Prostate gland (tissue), 2 donors: ENCODE measurements at regions not wholly inside any gene's neighbourhood (a gene's known extent, or its start where the extent isn't known, plus 50 kb on each side); places are given as distances from the start of the nearest gene placed in this dataset.
A peak's percentile ranks its signal among the peaks of the same experiment; 100 is the strongest.
"Not testable (repeated sequence)": the region's sequence is repeated elsewhere in the genome, so short reads cannot be mapped to it uniquely, and the experiment has no call there.

Experiments
- POLR2A ChIP-seq: fragments of 450-650 bp; IDR thresholded peaks from one replicate; pipeline ENCODE4 v1.6.1; 2016; ENCODE audit warnings: antibody characterized with exemption, mild to moderate bottlenecking
- POLR2AphosphoS5 ChIP-seq: sonication (generic); formaldehyde crosslinking; IDR thresholded peaks from one replicate; pipeline ENCODE4 v1.6.1; 2017; ENCODE audit warnings: antibody characterized with exemption
- TF ChIP-seq, protein P1 (sequence below), 4 experiments: fragments of 200-600 bp in 2 of 4; fragments of 450-650 bp in 2 of 4; sonication (generic) in 2 of 4; IDR thresholded peaks; 1 replicate in 3 of 4; 2 replicates in 1 of 4; pipeline ENCODE4 v1.5.1; 2016 to 2019; ENCODE audit warnings: antibody characterized with exemption in 4 of 4, mild to moderate bottlenecking in 2 of 4, moderate library complexity in 2 of 4

DNA sequence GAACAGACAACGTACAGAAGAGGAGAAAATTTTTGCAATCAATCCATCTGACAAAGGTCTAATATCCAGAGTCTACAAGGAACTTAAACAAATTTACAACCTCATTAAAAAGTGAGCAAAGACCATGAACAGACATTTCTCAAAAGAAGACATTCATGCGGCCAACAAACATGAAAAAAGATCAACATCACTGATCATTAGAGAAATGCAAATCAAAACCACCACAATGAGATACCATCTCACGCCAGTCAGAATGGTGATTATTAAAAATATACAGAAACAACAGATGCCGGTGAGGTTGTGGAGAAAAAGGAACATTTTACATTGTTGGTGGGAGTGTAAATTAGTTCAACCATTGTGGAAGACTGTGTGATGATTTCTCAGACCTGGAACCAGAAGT is 149.0 kb upstream of the OLIG3 start:
- TF ChIP-seq, protein P1, sequence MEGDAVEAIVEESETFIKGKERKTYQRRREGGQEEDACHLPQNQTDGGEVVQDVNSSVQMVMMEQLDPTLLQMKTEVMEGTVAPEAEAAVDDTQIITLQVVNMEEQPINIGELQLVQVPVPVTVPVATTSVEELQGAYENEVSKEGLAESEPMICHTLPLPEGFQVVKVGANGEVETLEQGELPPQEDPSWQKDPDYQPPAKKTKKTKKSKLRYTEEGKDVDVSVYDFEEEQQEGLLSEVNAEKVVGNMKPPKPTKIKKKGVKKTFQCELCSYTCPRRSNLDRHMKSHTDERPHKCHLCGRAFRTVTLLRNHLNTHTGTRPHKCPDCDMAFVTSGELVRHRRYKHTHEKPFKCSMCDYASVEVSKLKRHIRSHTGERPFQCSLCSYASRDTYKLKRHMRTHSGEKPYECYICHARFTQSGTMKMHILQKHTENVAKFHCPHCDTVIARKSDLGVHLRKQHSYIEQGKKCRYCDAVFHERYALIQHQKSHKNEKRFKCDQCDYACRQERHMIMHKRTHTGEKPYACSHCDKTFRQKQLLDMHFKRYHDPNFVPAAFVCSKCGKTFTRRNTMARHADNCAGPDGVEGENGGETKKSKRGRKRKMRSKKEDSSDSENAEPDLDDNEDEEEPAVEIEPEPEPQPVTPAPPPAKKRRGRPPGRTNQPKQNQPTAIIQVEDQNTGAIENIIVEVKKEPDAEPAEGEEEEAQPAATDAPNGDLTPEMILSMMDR (IDR thresholded peaks at IDR 0.05), result not testable (repeated sequence)
- peak; percentile 49 for TF ChIP-seq POLR2AphosphoS5
- not testable (repeated sequence) for TF ChIP-seq POLR2A
